SK-N-SH (cell line): ENCODE measurements at regions not wholly inside any gene's neighbourhood (a gene's known extent, or its start where the extent isn't known, plus 50 kb on each side); places are given as distances from the start of the nearest gene placed in this dataset.

Source experiments
- CTCF ChIA-PET: fragments of 300-600, 350-600 bp; formaldehyde crosslinking; extraction: SDS; loops from one replicate; lab custom pipeline; 2021; lab: Yijun Ruan, JAX
- POLR2A ChIA-PET: fragments of 350-600 bp; sonication (Branson Sonifier 250); formaldehyde crosslinking; extraction: SDS; loops from one replicate; lab custom pipeline; 2020; ENCODE audit warnings: antibody characterized with exemption, inconsistent platforms; lab: Yijun Ruan, JAX
- DNase-seq: peaks from one replicate; pipeline ENCODE4 v3.0.0; 2012
- H2AFZ ChIP-seq: fragments of 200-600 bp; sonication (generic); 2 replicates; pipeline ENCODE4 v1.8.1; 2016; ENCODE audit warnings: antibody characterized with exemption, mild to moderate bottlenecking, low read depth
- H3F3A ChIP-seq: fragments of 200-600 bp; sonication (generic); replicated peaks from 2 replicates; pipeline ENCODE3; 2016; ENCODE audit warnings: antibody characterized with exemption, mild to moderate bottlenecking; ENCODE audit not compliant: insufficient read depth
- H3K27ac ChIP-seq, 2 experiments: fragments of 200-500 bp in 1 of 2; fragments of 200-600 bp in 1 of 2; sonication (Bioruptor generic) in 1 of 2; sonication (generic), shearing (Covaris generic) in 1 of 2; 2 replicates each; pipeline versions ENCODE4 v1.5.1 to v1.6.1; 2014 to 2016; ENCODE audit warnings: low read depth in 2 of 2, inconsistent platforms in 1 of 2, low read length in 1 of 2, mild to moderate bottlenecking in 1 of 2, mixed read lengths in 1 of 2
- H3K27me3 ChIP-seq: fragments of 200-600 bp; sonication (generic), shearing (Covaris generic); 2 replicates; pipeline ENCODE4 v1.6.1; 2016; ENCODE audit warnings: mixed run types; ENCODE audit not compliant: insufficient read depth
- H3K36me3 ChIP-seq, 2 experiments: fragments of 200-500 bp in 1 of 2; fragments of 200-600 bp in 1 of 2; sonication (Bioruptor generic) in 1 of 2; sonication (generic) in 1 of 2; replicated peaks in 1 of 2; 2 replicates each; pipeline versions ENCODE3 to v1.5.1; 2014 to 2016; ENCODE audit warnings: low read length in 1 of 2, mild to moderate bottlenecking in 1 of 2; ENCODE audit not compliant: insufficient read depth in 2 of 2, control insufficient read depth in 1 of 2
- H3K4me1 ChIP-seq, 2 experiments: fragments of 200-500 bp in 1 of 2; fragments of 200-600 bp in 1 of 2; sonication (Bioruptor generic) in 1 of 2; sonication (generic), shearing (Covaris generic) in 1 of 2; 2 replicates each; pipeline versions ENCODE4 v1.5.1 to v1.6.1; 2014 to 2016; ENCODE audit warnings: low read depth in 1 of 2, low read length in 1 of 2, mixed run types in 1 of 2; ENCODE audit not compliant: insufficient read depth in 2 of 2, control insufficient read depth in 1 of 2
- H3K4me2 ChIP-seq: fragments of 200-600 bp; sonication (generic), shearing (Covaris generic); 2 replicates; pipeline ENCODE4 v1.6.1; 2017; ENCODE audit warnings: mixed run types
- H3K4me3 ChIP-seq, 2 experiments: fragments of 200-500 bp in 1 of 2; fragments of 200-600 bp in 1 of 2; sonication (Bioruptor generic) in 1 of 2; sonication (generic), shearing (Covaris generic) in 1 of 2; 2 replicates each; pipeline versions ENCODE4 v1.5.1 to v1.8.1; 2014 to 2016; ENCODE audit warnings: low read depth in 2 of 2, inconsistent platforms in 1 of 2, low read length in 1 of 2, mild to moderate bottlenecking in 1 of 2, mixed read lengths in 1 of 2, moderate library complexity in 1 of 2
- H3K79me2 ChIP-seq: fragments of 200-600 bp; sonication (generic); 2 replicates; pipeline ENCODE4 v1.8.1; 2017; ENCODE audit warnings: mild to moderate bottlenecking; ENCODE audit not compliant: insufficient read depth
- H3K9ac ChIP-seq: fragments of 200-600 bp; sonication (generic); 2 replicates; pipeline ENCODE4 v1.6.1; 2017; ENCODE audit warnings: mixed run types
- H3K9me2 ChIP-seq: fragments of 200-600 bp; sonication (generic); 2 replicates; pipeline ENCODE4 v1.6.1; 2017; ENCODE audit warnings: mixed run types
- H3K9me3 ChIP-seq: fragments of 200-600 bp; sonication (generic); 2 replicates; pipeline ENCODE4 v1.6.1; 2017; ENCODE audit warnings: mixed run types, mild to moderate bottlenecking, moderate library complexity
- H4K20me1 ChIP-seq: fragments of 200-600 bp; sonication (generic); 2 replicates; pipeline ENCODE4 v1.6.1; 2017; ENCODE audit warnings: mild to moderate bottlenecking, mixed run types; ENCODE audit not compliant: insufficient read depth
- CHD2 ChIP-seq: fragments of 150-350 bp; IDR thresholded peaks from 2 replicates; pipeline ENCODE4 v1.6.1; 2018; ENCODE audit warnings: low read length; ENCODE audit not compliant: partially characterized antibody
- ELF1 ChIP-seq: IDR thresholded peaks from 2 replicates; pipeline ENCODE4 v1.4.0; 2012
- EP300 ChIP-seq, 2 experiments: IDR thresholded peaks; 2 replicates each; pipeline versions ENCODE4 v1.4.0 to v1.6.1; 2012; ENCODE audit warnings: borderline replicate concordance in 1 of 2, low read depth in 1 of 2, low read length in 1 of 2
- EZH2phosphoT487 ChIP-seq: fragments of 200-600 bp; sonication (generic); IDR thresholded peaks from 2 replicates; pipeline ENCODE4 v1.6.1; 2017; ENCODE audit warnings: low read depth, mixed run types, mild to moderate bottlenecking, antibody characterized with exemption, moderate library complexity, borderline replicate concordance
- GABPA ChIP-seq: IDR thresholded peaks from 2 replicates; pipeline ENCODE4 v1.4.0; 2012; ENCODE audit warnings: low read depth, mild to moderate bottlenecking
- RAD21 ChIP-seq: IDR thresholded peaks from 2 replicates; pipeline ENCODE4 v1.6.1; 2012; ENCODE audit warnings: mild to moderate bottlenecking, low read length
- RXRA ChIP-seq: IDR thresholded peaks from 2 replicates; pipeline ENCODE4 v1.4.0; 2012; ENCODE audit warnings: low read depth, mild to moderate bottlenecking, borderline replicate concordance
- SIN3A ChIP-seq: IDR thresholded peaks from 2 replicates; pipeline ENCODE4 v1.6.1; 2012; ENCODE audit warnings: low read depth, mild to moderate bottlenecking, low read length, moderate library complexity, borderline replicate concordance
- SMC3 ChIP-seq: IDR thresholded peaks from 2 replicates; pipeline ENCODE4 v1.6.1; 2012; ENCODE audit warnings: low read depth, low read length, improper control_type of control experiment
- WGBS: methylation state at CpG from one replicate; pipeline ENCODE4 v1.1.6; 2017; ENCODE audit warnings: low lambda C conversion rate; 5-methylcytosine and 5-hydroxymethylcytosine counted together
- TF ChIP-seq, protein P1 (sequence below): IDR thresholded peaks from 2 replicates; pipeline ENCODE4 v1.4.0; 2012; ENCODE audit warnings: low read depth, borderline replicate concordance
- TF ChIP-seq, protein P2 (sequence below): IDR thresholded peaks from 2 replicates; pipeline ENCODE4 v1.6.1; 2012; ENCODE audit warnings: mild to moderate bottlenecking, low read depth, low read length, moderate library complexity
- TF ChIP-seq, protein P3 (sequence below): IDR thresholded peaks from 2 replicates; pipeline ENCODE4; 2012

DNA sequence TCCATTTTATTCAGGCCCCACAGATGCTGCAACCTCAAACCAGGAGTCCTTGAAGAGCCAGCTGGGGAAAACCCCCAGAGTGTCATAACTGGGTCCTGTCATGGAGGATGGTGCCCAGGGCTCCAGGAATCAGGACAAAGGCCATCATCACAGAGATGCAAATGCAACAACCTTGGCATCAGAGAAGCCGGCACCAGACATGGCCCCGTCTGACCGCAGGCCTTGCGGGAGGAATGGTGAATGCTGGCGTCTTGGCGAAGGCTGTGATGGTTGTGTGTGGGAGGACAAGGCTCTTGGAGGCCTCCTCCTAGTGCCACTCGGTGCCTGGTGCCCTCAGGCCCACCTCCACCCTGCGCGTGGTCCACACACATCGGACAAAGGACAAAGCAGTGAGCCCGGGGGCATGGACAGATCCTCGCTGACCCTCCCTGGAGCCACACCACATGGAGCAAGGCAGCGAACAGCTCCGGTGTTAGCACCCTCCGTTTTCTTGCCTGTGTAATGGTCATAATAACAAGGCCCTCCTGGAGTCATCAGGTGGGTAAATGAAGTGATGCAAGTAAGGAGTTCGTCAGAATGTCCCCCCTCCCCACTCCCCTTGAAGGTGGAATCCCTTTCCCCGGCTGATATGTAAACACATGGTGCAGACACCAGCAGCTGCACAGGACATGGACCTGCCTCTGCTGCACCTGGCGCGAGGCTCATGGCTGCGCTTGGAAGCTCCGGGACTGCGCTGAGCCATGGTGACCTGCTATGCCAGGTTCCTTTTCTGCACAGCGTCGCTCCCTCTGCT, 380.7 kb downstream of the IRX2 start:
- no peak overlapping the region for H3K4me2 ChIP-seq
- POLR2A ChIA-PET = no interaction called here
- no peaks in the 10 kb centered on the region for H3K9me3 ChIP-seq

DNA sequence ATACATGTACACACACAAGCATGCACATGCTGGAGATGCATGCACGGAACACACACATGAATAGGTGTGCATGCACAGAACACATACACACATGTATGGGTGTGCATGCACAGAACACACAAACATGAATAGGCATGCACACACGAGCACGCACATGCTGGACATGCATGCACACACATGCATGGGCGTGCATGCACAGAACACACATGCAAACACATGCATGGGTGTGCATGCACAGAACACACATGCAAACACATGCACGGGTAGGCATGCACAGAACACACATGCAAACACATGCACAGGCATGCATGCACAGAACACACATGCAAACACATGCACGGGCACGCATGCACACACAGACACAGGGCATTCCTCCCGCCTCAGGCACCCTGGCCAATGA, 382.3 kb downstream of the IRX2 start:
- Histone ChIP-seq H3K4me3 (no peak overlapping the region), H3K27ac (no peak overlapping the region), H3K36me3 (no peaks in the 10 kb centered on the region), H3K9me3 (no peaks in the 10 kb centered on the region), H2AFZ (no peak overlapping the region), H4K20me1 (no peaks in the 10 kb centered on the region), H3K79me2 (no peaks in the 10 kb centered on the region), H3K4me2 (no peak overlapping the region), H3K27me3 (peaks cover 5% of the 10 kb centered on the region; the same call in 1 of the 2 replicates), H3F3A (no peaks in the 10 kb centered on the region), H3K9me2 (no peaks in the 10 kb centered on the region), H3K9ac (no peak overlapping the region), H3K4me1 (no peaks in the 10 kb centered on the region)
- TF ChIP-seq, protein P1, sequence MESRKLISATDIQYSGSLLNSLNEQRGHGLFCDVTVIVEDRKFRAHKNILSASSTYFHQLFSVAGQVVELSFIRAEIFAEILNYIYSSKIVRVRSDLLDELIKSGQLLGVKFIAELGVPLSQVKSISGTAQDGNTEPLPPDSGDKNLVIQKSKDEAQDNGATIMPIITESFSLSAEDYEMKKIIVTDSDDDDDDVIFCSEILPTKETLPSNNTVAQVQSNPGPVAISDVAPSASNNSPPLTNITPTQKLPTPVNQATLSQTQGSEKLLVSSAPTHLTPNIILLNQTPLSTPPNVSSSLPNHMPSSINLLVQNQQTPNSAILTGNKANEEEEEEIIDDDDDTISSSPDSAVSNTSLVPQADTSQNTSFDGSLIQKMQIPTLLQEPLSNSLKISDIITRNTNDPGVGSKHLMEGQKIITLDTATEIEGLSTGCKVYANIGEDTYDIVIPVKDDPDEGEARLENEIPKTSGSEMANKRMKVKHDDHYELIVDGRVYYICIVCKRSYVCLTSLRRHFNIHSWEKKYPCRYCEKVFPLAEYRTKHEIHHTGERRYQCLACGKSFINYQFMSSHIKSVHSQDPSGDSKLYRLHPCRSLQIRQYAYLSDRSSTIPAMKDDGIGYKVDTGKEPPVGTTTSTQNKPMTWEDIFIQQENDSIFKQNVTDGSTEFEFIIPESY = no peak
- TF ChIP-seq, protein P2, sequence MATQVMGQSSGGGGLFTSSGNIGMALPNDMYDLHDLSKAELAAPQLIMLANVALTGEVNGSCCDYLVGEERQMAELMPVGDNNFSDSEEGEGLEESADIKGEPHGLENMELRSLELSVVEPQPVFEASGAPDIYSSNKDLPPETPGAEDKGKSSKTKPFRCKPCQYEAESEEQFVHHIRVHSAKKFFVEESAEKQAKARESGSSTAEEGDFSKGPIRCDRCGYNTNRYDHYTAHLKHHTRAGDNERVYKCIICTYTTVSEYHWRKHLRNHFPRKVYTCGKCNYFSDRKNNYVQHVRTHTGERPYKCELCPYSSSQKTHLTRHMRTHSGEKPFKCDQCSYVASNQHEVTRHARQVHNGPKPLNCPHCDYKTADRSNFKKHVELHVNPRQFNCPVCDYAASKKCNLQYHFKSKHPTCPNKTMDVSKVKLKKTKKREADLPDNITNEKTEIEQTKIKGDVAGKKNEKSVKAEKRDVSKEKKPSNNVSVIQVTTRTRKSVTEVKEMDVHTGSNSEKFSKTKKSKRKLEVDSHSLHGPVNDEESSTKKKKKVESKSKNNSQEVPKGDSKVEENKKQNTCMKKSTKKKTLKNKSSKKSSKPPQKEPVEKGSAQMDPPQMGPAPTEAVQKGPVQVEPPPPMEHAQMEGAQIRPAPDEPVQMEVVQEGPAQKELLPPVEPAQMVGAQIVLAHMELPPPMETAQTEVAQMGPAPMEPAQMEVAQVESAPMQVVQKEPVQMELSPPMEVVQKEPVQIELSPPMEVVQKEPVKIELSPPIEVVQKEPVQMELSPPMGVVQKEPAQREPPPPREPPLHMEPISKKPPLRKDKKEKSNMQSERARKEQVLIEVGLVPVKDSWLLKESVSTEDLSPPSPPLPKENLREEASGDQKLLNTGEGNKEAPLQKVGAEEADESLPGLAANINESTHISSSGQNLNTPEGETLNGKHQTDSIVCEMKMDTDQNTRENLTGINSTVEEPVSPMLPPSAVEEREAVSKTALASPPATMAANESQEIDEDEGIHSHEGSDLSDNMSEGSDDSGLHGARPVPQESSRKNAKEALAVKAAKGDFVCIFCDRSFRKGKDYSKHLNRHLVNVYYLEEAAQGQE = no peak
- no peak for TF ChIP-seq SIN3A
- TF ChIP-seq CHD2 = no peak
- no peak for TF ChIP-seq RAD21
- no peak for TF ChIP-seq GABPA
- TF ChIP-seq, protein P3, sequence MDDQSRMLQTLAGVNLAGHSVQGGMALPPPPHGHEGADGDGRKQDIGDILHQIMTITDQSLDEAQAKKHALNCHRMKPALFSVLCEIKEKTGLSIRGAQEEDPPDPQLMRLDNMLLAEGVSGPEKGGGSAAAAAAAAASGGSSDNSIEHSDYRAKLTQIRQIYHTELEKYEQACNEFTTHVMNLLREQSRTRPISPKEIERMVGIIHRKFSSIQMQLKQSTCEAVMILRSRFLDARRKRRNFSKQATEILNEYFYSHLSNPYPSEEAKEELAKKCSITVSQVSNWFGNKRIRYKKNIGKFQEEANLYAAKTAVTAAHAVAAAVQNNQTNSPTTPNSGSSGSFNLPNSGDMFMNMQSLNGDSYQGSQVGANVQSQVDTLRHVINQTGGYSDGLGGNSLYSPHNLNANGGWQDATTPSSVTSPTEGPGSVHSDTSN = no peak
- TF ChIP-seq EZH2phosphoT487 = no peak
- TF ChIP-seq SMC3 = no peak
- no peak for TF ChIP-seq ELF1
- no peak for TF ChIP-seq RXRA
- no peak for DNase-seq
- POLR2A ChIA-PET = no interaction called here
- CTCF ChIA-PET = no interaction called here
- WGBS = 11% methylated on average over 8 of the region's 8 CpGs

More for the DNA sequence above, 380.7 kb downstream of the IRX2 start:
- DNase-seq = no peak
- peaks cover 11% of the 10 kb centered on the region; the same call in 1 of the 2 replicates for H3K27me3 ChIP-seq
- H3K79me2 ChIP-seq = no peaks in the 10 kb centered on the region
- H3K9ac ChIP-seq = no peak overlapping the region
- no peak overlapping the region for H2AFZ ChIP-seq
- WGBS = 7% methylated on average over 9 of the region's 24 CpGs
- H3K36me3 ChIP-seq = no peaks in the 10 kb centered on the region
- no peak overlapping the region for H3K4me3 ChIP-seq
- no peak for TF ChIP-seq EP300 (IDR thresholded peaks at IDR 0.05; ENCODE audit: borderline replicate concordance in 1 of 2, low read depth in 1 of 2, low read length in 1 of 2)
- no peaks in the 10 kb centered on the region for H3K9me2 ChIP-seq
- H4K20me1 ChIP-seq = no peaks in the 10 kb centered on the region
- H3K4me1 ChIP-seq = no peaks in the 10 kb centered on the region
- no peak overlapping the region for H3K27ac ChIP-seq
- no peaks in the 10 kb centered on the region for H3F3A ChIP-seq
- CTCF ChIA-PET = no interaction called here
